ENCODE measurements at regions not wholly inside any gene's neighbourhood (a gene's known extent, or its start where the extent isn't known, plus 50 kb on each side); places are given as distances from the start of the nearest gene placed in this dataset.
A peak's percentile ranks its signal among the peaks of the same experiment; 100 is the strongest.

GRCh38 chr4:13166214-13166613, 317.9 kb downstream of the RAB28 start:
- Histone ChIP-seq H3K4me1 (ENCODE audit: control insufficient read depth in 4 of 4, insufficient read depth in 4 of 4, low read length in 3 of 4) (peaks cover 0 to 11% (median 2%) of the 10 kb centered on the region in 4 donors), H3K36me3 (ENCODE audit: control insufficient read depth in 4 of 4, insufficient read depth in 3 of 4, low read depth in 1 of 4, low read length in 3 of 4) (no peaks in the 10 kb centered on the region), H3K9ac (ENCODE audit: low read depth in 1 of 2, low read length in 2 of 2) (no peak overlapping the region), H3K4me3 (ENCODE audit: low read depth in 1 of 3, low read length in 3 of 3) (no peak overlapping the region), H3K27ac (ENCODE audit: low read depth in 1 of 2, low read length in 2 of 2) (no peak overlapping the region), H3K27me3 (ENCODE audit: control insufficient read depth in 4 of 4, insufficient read depth in 4 of 4, low read length in 3 of 4) (no peaks in the 10 kb centered on the region), H3K9me3 (ENCODE audit: control insufficient read depth in 4 of 4, low read length in 3 of 4) (no peaks in the 10 kb centered on the region)
- DNase-seq (ENCODE audit: low spot score), result no peak
- WGBS, result 94% methylated on average over 2 of the region's 2 CpGs
- TF ChIP-seq HNF4G (IDR thresholded peaks at IDR 0.05) (no peak), SP1 (IDR thresholded peaks at IDR 0.05) (no peak), TAF1 (conservative IDR thresholded peaks at IDR 0.05) (no peak), EGR1 (IDR thresholded peaks at IDR 0.05; ENCODE audit: low read depth in 2 of 2) (no peak), YY1 (IDR thresholded peaks at IDR 0.05) (no peak), FOXA2 (IDR thresholded peaks at IDR 0.05) (no peak), NR2F2 (IDR thresholded peaks at IDR 0.05) (no peak), RAD21 (IDR thresholded peaks at IDR 0.05) (no peak)

DNA sequence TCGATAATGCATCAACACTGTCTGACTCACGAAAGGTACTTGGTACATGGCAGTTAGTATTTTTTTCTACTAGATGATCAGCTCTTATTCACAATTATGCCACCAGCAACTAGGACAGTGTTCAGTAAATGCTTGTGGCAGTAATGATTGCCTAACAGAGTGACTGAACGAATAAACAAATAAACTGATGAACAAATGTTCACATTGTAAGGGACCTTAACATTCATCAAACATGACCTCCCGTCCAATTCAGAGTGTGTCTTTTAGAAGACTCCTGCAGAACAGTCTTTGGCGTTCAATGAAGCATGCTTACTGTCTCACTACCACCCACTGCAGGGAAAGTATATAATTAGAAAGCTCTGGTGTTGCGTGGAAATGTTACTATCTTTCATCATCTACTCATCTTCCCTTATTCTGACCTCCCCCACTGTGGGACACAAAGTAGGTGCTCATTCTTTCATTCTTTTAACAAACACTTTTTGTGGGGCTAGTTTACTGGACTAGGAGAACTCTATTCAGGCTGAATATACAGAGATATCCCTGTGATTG, 319.3 kb downstream of the RAB28 start:
- Histone ChIP-seq H3K9ac (ENCODE audit: low read depth in 1 of 2, low read length in 2 of 2) (no peak overlapping the region), H3K4me1 (ENCODE audit: control insufficient read depth in 4 of 4, insufficient read depth in 4 of 4, low read length in 3 of 4) (peaks cover 0 to 11% (median 2%) of the 10 kb centered on the region in 4 donors), H3K36me3 (ENCODE audit: control insufficient read depth in 4 of 4, insufficient read depth in 3 of 4, low read depth in 1 of 4, low read length in 3 of 4) (no peaks in the 10 kb centered on the region), H3K9me3 (ENCODE audit: control insufficient read depth in 4 of 4, low read length in 3 of 4) (no peaks in the 10 kb centered on the region), H3K27ac (ENCODE audit: low read depth in 1 of 2, low read length in 2 of 2) (no peak overlapping the region), H3K27me3 (ENCODE audit: control insufficient read depth in 4 of 4, insufficient read depth in 4 of 4, low read length in 3 of 4) (no peaks in the 10 kb centered on the region), H3K4me3 (ENCODE audit: low read depth in 1 of 3, low read length in 3 of 3) (no peak overlapping the region)
- WGBS, result 64% methylated on average over 6 of the region's 6 CpGs
- TF ChIP-seq CTCF (IDR thresholded peaks at IDR 0.05; ENCODE audit: low read depth, low read length, missing input control) (no peak), REST (IDR thresholded peaks at IDR 0.05) (no peak), GABPA (IDR thresholded peaks at IDR 0.05 in 1 of 2, conservative IDR thresholded peaks at IDR 0.05 in 1 of 2) (no peak), YY1 (IDR thresholded peaks at IDR 0.05) (no peak), JUND (IDR thresholded peaks at IDR 0.05) (no peak), HNF4G (IDR thresholded peaks at IDR 0.05) (no peak), FOXA1 (IDR thresholded peaks at IDR 0.05) (no peak), RXRA (IDR thresholded peaks at IDR 0.05) (peak; percentile 37 to 47), EGR1 (IDR thresholded peaks at IDR 0.05; ENCODE audit: low read depth in 2 of 2) (no peak), RAD21 (IDR thresholded peaks at IDR 0.05) (peak; percentile 26 to 43), FOXA2 (IDR thresholded peaks at IDR 0.05) (peak; percentile 6), HNF4A (conservative IDR thresholded peaks at IDR 0.05) (peak; percentile 32 to 33), NR2F2 (IDR thresholded peaks at IDR 0.05) (no peak), MAX (IDR thresholded peaks at IDR 0.05) (no peak), TAF1 (conservative IDR thresholded peaks at IDR 0.05) (no peak), SP1 (IDR thresholded peaks at IDR 0.05) (peak; percentile 30), ZBTB33 (IDR thresholded peaks at IDR 0.05) (no peak)
- TF ChIP-seq, protein P1, sequence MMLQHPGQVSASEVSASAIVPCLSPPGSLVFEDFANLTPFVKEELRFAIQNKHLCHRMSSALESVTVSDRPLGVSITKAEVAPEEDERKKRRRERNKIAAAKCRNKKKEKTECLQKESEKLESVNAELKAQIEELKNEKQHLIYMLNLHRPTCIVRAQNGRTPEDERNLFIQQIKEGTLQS (IDR thresholded peaks at IDR 0.05), result no peak
- no peak for DNase-seq (ENCODE audit: low spot score)
